Thyroid gland (tissue), 4 donors: ENCODE measurements at regions not wholly inside any gene's neighbourhood (a gene's known extent, or its start where the extent isn't known, plus 50 kb on each side); places are given as distances from the start of the nearest gene placed in this dataset.

Experiments used
- POLR2A ChIP-seq, 2 donors: fragments of 450-650 bp; IDR thresholded peaks; one replicate each; pipeline ENCODE4 v1.6.1; 2017; ENCODE audit warnings: antibody characterized with exemption in 2 of 2, mild to moderate bottlenecking in 2 of 2, moderate library complexity in 1 of 2
- TF ChIP-seq, protein P1 (sequence below), 6 experiments: fragments of 200-600 bp in 3 of 6; fragments of 450-650 bp in 3 of 6; sonication (generic) in 3 of 6; IDR thresholded peaks; one replicate each; pipeline ENCODE4 v1.5.1; 2016 to 2019; ENCODE audit warnings: antibody characterized with exemption in 6 of 6, mild to moderate bottlenecking in 2 of 6, inconsistent platforms in 1 of 6, moderate library complexity in 1 of 6

DNA sequence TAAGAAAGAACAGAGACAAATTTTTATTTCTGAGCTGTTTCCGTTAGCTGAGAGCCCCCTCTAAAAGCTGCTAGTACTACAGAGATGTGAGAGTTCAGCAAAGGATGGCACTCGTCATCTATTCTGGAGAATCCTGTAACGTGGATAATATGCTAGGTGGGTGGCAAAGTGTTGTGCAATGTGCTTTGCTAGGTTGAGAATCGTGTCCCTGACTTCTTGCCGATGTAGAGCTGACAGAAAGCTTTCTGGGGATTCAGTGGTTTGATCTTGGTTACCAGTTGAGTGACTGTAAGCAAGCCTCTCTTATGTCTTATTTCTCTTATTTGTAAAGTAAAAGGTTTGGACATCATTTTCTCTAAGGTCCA, 298.3 kb upstream of the ACTBL2 start:
- TF ChIP-seq, protein P1, sequence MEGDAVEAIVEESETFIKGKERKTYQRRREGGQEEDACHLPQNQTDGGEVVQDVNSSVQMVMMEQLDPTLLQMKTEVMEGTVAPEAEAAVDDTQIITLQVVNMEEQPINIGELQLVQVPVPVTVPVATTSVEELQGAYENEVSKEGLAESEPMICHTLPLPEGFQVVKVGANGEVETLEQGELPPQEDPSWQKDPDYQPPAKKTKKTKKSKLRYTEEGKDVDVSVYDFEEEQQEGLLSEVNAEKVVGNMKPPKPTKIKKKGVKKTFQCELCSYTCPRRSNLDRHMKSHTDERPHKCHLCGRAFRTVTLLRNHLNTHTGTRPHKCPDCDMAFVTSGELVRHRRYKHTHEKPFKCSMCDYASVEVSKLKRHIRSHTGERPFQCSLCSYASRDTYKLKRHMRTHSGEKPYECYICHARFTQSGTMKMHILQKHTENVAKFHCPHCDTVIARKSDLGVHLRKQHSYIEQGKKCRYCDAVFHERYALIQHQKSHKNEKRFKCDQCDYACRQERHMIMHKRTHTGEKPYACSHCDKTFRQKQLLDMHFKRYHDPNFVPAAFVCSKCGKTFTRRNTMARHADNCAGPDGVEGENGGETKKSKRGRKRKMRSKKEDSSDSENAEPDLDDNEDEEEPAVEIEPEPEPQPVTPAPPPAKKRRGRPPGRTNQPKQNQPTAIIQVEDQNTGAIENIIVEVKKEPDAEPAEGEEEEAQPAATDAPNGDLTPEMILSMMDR (IDR thresholded peaks at IDR 0.05), result no peak
- TF ChIP-seq POLR2A (IDR thresholded peaks at IDR 0.05), result no peak
